ENCODE measurements at regions not wholly inside any gene's neighbourhood (a gene's known extent, or its start where the extent isn't known, plus 50 kb on each side); places are given as distances from the start of the nearest gene placed in this dataset.

GRCh38 chr6:156111913-156112312, 656.3 kb upstream of the NOX3 start:
- H2BK15ac ChIP-seq (ENCODE audit: low read depth, poor library complexity, severe bottlenecking) = no peak overlapping the region
- H3K18ac ChIP-seq (ENCODE audit: low read depth in 1 of 2, low read length in 2 of 2) = no peak overlapping the region
- DNase-seq = no peak
- H3K23ac ChIP-seq (ENCODE audit: low read length in 2 of 2) = no peak overlapping the region
- H2AK5ac ChIP-seq (ENCODE audit: low read length, severe bottlenecking) = no peak overlapping the region
- H3K4me1 ChIP-seq (ENCODE audit: control insufficient read depth, insufficient read depth, low read depth, low read length) = no peaks in the 10 kb centered on the region
- H4K8ac ChIP-seq (ENCODE audit: low read length) = no peak overlapping the region
- H3K9ac ChIP-seq (ENCODE audit: low read length) = no peak overlapping the region
- no peak overlapping the region for H2BK120ac ChIP-seq (ENCODE audit: low read depth, low read length)
- H4K91ac ChIP-seq (ENCODE audit: low read length) = no peak overlapping the region
- no peaks in the 10 kb centered on the region for H3K79me1 ChIP-seq (replicated peaks; ENCODE audit: low read length, poor library complexity, severe bottlenecking)
- H3K14ac ChIP-seq (ENCODE audit: low read length in 2 of 2) = no peak overlapping the region
- H2BK5ac ChIP-seq (ENCODE audit: low read depth, low read length, poor library complexity, severe bottlenecking) = no peak overlapping the region
- no peak overlapping the region for H2AFZ ChIP-seq (ENCODE audit: low read depth, low read length)
- H3K4me2 ChIP-seq (ENCODE audit: low read length, poor library complexity, severe bottlenecking) = no peak overlapping the region
- H3K27ac ChIP-seq (ENCODE audit: low read length, poor library complexity, severe bottlenecking) = no peak overlapping the region
- no peak overlapping the region for H3K4me3 ChIP-seq (ENCODE audit: insufficient read depth in 1 of 2, low read depth in 1 of 2, low read length in 2 of 2)
- H3K27me3 ChIP-seq (ENCODE audit: control insufficient read depth in 1 of 2, insufficient read depth in 1 of 2, low read length in 2 of 2) = no peaks in the 10 kb centered on the region
- H2BK12ac ChIP-seq (ENCODE audit: low read length in 2 of 2) = no peak overlapping the region
- no peaks in the 10 kb centered on the region for H3K36me3 ChIP-seq (ENCODE audit: control insufficient read depth in 1 of 2, insufficient read depth in 2 of 2, low read depth in 1 of 2, low read length in 2 of 2)
- H3K9me3 ChIP-seq (ENCODE audit: control insufficient read depth, low read length) = peaks cover 20% of the 10 kb centered on the region
- H3K4ac ChIP-seq (ENCODE audit: low read depth in 1 of 2, low read length in 2 of 2) = no peak overlapping the region
- WGBS = 84% methylated on average over 10 of the region's 10 CpGs

- Histone ChIP-seq H3K9me3 (ENCODE audit: control insufficient read depth, low read length) (peaks cover 25% of the 10 kb centered on the region), H4K91ac (ENCODE audit: low read length) (no peak overlapping the region), H3K36me3 (ENCODE audit: control insufficient read depth in 1 of 2, insufficient read depth in 2 of 2, low read depth in 1 of 2, low read length in 2 of 2) (no peaks in the 10 kb centered on the region), H2AFZ (ENCODE audit: low read depth, low read length) (no peak overlapping the region), H3K27me3 (ENCODE audit: control insufficient read depth in 1 of 2, insufficient read depth in 1 of 2, low read length in 2 of 2) (no peaks in the 10 kb centered on the region), H3K18ac (ENCODE audit: low read depth in 1 of 2, low read length in 2 of 2) (no peak overlapping the region), H2BK120ac (ENCODE audit: low read depth, low read length) (no peak overlapping the region), H3K4me1 (ENCODE audit: control insufficient read depth, insufficient read depth, low read depth, low read length) (no peaks in the 10 kb centered on the region), H3K4me3 (ENCODE audit: insufficient read depth in 1 of 2, low read depth in 1 of 2, low read length in 2 of 2) (no peak overlapping the region), H3K14ac (ENCODE audit: low read length in 2 of 2) (no peak overlapping the region), H2BK12ac (ENCODE audit: low read length in 2 of 2) (no peak overlapping the region), H2BK5ac (ENCODE audit: low read depth, low read length, poor library complexity, severe bottlenecking) (no peak overlapping the region), H3K23ac (ENCODE audit: low read length in 2 of 2) (no peak overlapping the region), H4K8ac (ENCODE audit: low read length) (no peak overlapping the region), H3K79me1 (replicated peaks; ENCODE audit: low read length, poor library complexity, severe bottlenecking) (no peaks in the 10 kb centered on the region), H3K4me2 (ENCODE audit: low read length, poor library complexity, severe bottlenecking) (no peak overlapping the region), H2AK5ac (ENCODE audit: low read length, severe bottlenecking) (no peak overlapping the region), H3K27ac (ENCODE audit: low read length, poor library complexity, severe bottlenecking) (no peak overlapping the region), H2BK15ac (ENCODE audit: low read depth, poor library complexity, severe bottlenecking) (no peak overlapping the region), H3K4ac (ENCODE audit: low read depth in 1 of 2, low read length in 2 of 2) (no peak overlapping the region), H3K9ac (ENCODE audit: low read length) (no peak overlapping the region)
- no peak for DNase-seq
- 76% methylated on average over 2 of the region's 2 CpGs for WGBS
Measured at GRCh38 chr6:156110249-156110648, 654.6 kb upstream of the NOX3 start.

DNA sequence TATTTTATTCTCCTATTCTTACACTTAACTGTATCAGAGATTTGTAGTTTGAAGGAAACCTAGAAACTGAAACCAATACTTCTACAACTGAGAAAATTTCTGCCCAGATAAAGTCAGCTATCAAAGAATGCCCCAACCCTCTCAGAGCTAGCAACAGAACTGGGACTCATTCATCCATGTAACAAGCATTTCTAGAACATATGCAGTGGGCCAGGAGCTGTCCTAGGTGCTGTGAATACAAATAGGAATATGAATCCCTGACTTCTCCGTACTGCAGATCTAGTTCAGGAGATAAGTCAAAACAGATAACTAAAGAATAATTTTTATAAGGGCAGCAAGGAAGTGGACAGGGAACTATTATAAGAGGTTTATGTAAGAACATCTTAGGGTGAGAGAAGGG, 654.1 kb upstream of the NOX3 start:
- Histone ChIP-seq H3K36me3 (ENCODE audit: control insufficient read depth in 1 of 2, insufficient read depth in 2 of 2, low read depth in 1 of 2, low read length in 2 of 2) (no peaks in the 10 kb centered on the region), H3K23ac (ENCODE audit: low read length in 2 of 2) (no peak overlapping the region), H2BK12ac (ENCODE audit: low read length in 2 of 2) (no peak overlapping the region), H3K27me3 (ENCODE audit: control insufficient read depth in 1 of 2, insufficient read depth in 1 of 2, low read length in 2 of 2) (no peaks in the 10 kb centered on the region), H3K18ac (ENCODE audit: low read depth in 1 of 2, low read length in 2 of 2) (no peak overlapping the region), H3K4me1 (ENCODE audit: control insufficient read depth, insufficient read depth, low read depth, low read length) (no peaks in the 10 kb centered on the region), H3K79me1 (replicated peaks; ENCODE audit: low read length, poor library complexity, severe bottlenecking) (no peaks in the 10 kb centered on the region), H2BK15ac (ENCODE audit: low read depth, poor library complexity, severe bottlenecking) (no peak overlapping the region), H3K27ac (ENCODE audit: low read length, poor library complexity, severe bottlenecking) (no peak overlapping the region), H3K4me3 (ENCODE audit: insufficient read depth in 1 of 2, low read depth in 1 of 2, low read length in 2 of 2) (no peak overlapping the region), H4K8ac (ENCODE audit: low read length) (no peak overlapping the region), H3K14ac (ENCODE audit: low read length in 2 of 2) (no peak overlapping the region), H3K4ac (ENCODE audit: low read depth in 1 of 2, low read length in 2 of 2) (no peak overlapping the region), H4K91ac (ENCODE audit: low read length) (no peak overlapping the region), H3K4me2 (ENCODE audit: low read length, poor library complexity, severe bottlenecking) (no peak overlapping the region), H2AFZ (ENCODE audit: low read depth, low read length) (no peak overlapping the region), H2AK5ac (ENCODE audit: low read length, severe bottlenecking) (no peak overlapping the region), H2BK120ac (ENCODE audit: low read depth, low read length) (no peak overlapping the region), H2BK5ac (ENCODE audit: low read depth, low read length, poor library complexity, severe bottlenecking) (no peak overlapping the region), H3K9me3 (ENCODE audit: control insufficient read depth, low read length) (peaks cover 25% of the 10 kb centered on the region), H3K9ac (ENCODE audit: low read length) (no peak overlapping the region)
- WGBS = 100% methylated on average over 1 of the region's 1 CpG
- DNase-seq = peak; percentile 5

- no peak overlapping the region for H3K14ac ChIP-seq (ENCODE audit: low read length in 2 of 2)
- H3K23ac ChIP-seq (ENCODE audit: low read length in 2 of 2) = no peak overlapping the region
- H2BK5ac ChIP-seq (ENCODE audit: low read depth, low read length, poor library complexity, severe bottlenecking) = no peak overlapping the region
- no peaks in the 10 kb centered on the region for H3K27me3 ChIP-seq (ENCODE audit: control insufficient read depth in 1 of 2, insufficient read depth in 1 of 2, low read length in 2 of 2)
- H2AFZ ChIP-seq (ENCODE audit: low read depth, low read length) = no peak overlapping the region
- H3K27ac ChIP-seq (ENCODE audit: low read length, poor library complexity, severe bottlenecking) = no peak overlapping the region
- H4K8ac ChIP-seq (ENCODE audit: low read length) = no peak overlapping the region
- H2BK15ac ChIP-seq (ENCODE audit: low read depth, poor library complexity, severe bottlenecking) = no peak overlapping the region
- H2BK120ac ChIP-seq (ENCODE audit: low read depth, low read length) = no peak overlapping the region
- DNase-seq = no peak
- H4K91ac ChIP-seq (ENCODE audit: low read length) = no peak overlapping the region
- no peaks in the 10 kb centered on the region for H3K79me1 ChIP-seq (replicated peaks; ENCODE audit: low read length, poor library complexity, severe bottlenecking)
- no peak overlapping the region for H3K4me2 ChIP-seq (ENCODE audit: low read length, poor library complexity, severe bottlenecking)
- no peaks in the 10 kb centered on the region for H3K36me3 ChIP-seq (ENCODE audit: control insufficient read depth in 1 of 2, insufficient read depth in 2 of 2, low read depth in 1 of 2, low read length in 2 of 2)
- no peaks in the 10 kb centered on the region for H3K4me1 ChIP-seq (ENCODE audit: control insufficient read depth, insufficient read depth, low read depth, low read length)
- 78% methylated on average over 15 of the region's 15 CpGs for WGBS
- H3K4me3 ChIP-seq (ENCODE audit: insufficient read depth in 1 of 2, low read depth in 1 of 2, low read length in 2 of 2) = no peak overlapping the region
- H3K9ac ChIP-seq (ENCODE audit: low read length) = no peak overlapping the region
- H3K18ac ChIP-seq (ENCODE audit: low read depth in 1 of 2, low read length in 2 of 2) = no peak overlapping the region
- no peak overlapping the region for H2BK12ac ChIP-seq (ENCODE audit: low read length in 2 of 2)
- peaks cover 27% of the 10 kb centered on the region for H3K9me3 ChIP-seq (ENCODE audit: control insufficient read depth, low read length)
- H3K4ac ChIP-seq (ENCODE audit: low read depth in 1 of 2, low read length in 2 of 2) = no peak overlapping the region
- H2AK5ac ChIP-seq (ENCODE audit: low read length, severe bottlenecking) = no peak overlapping the region
Measured at GRCh38 chr6:156107624-156108101, 652.0 kb upstream of the NOX3 start.
